ENCODE measurements at regions not wholly inside any gene's neighbourhood (a gene's known extent, or its start where the extent isn't known, plus 50 kb on each side); places are given as distances from the start of the nearest gene placed in this dataset.

DNA sequence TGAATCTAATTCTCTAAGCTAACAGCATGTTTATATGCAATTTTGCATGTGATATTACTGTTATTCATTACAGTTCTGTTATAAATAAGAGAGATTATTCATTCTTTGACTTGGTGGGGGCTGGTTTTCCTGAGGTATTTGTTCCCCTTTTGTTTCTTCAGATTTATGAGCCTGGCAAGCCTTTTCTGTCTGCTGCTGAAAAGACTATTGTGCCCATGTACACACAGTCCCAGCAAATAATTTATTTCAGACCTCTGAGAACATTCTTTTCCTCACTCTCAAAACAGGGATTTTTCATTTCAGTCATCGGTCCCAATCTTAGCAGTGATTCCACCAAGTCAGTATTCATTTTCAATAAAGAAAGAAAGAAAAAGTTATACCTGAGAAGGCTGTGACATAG is 716.8 kb downstream of the NSUN3 start:
- TF ChIP-seq, protein P1, sequence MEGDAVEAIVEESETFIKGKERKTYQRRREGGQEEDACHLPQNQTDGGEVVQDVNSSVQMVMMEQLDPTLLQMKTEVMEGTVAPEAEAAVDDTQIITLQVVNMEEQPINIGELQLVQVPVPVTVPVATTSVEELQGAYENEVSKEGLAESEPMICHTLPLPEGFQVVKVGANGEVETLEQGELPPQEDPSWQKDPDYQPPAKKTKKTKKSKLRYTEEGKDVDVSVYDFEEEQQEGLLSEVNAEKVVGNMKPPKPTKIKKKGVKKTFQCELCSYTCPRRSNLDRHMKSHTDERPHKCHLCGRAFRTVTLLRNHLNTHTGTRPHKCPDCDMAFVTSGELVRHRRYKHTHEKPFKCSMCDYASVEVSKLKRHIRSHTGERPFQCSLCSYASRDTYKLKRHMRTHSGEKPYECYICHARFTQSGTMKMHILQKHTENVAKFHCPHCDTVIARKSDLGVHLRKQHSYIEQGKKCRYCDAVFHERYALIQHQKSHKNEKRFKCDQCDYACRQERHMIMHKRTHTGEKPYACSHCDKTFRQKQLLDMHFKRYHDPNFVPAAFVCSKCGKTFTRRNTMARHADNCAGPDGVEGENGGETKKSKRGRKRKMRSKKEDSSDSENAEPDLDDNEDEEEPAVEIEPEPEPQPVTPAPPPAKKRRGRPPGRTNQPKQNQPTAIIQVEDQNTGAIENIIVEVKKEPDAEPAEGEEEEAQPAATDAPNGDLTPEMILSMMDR (IDR thresholded peaks at IDR 0.05; ENCODE audit: low read length) = no peak
- TF ChIP-seq EZH2 (IDR thresholded peaks at IDR 0.05; ENCODE audit: borderline replicate concordance, low read length) = no peak
